Spleen (tissue), 11 donors: ENCODE measurements at regions not wholly inside any gene's neighbourhood (a gene's known extent, or its start where the extent isn't known, plus 50 kb on each side); places are given as distances from the start of the nearest gene placed in this dataset.

ENCODE experiments used
- DNase-seq: peaks from one replicate; pipeline ENCODE4 v3.0.0-alpha.2; 2020
- H3K27ac ChIP-seq, 8 donors: fragments of 200-600 bp; sonication (generic) in 7 of 8; 1 replicate in 4 of 8; 2 replicates in 4 of 8; pipeline versions ENCODE4 v1.5.0 to v1.8.0; 2016 to 2021; ENCODE audit warnings: inconsistent platforms in 4 of 8, mild to moderate bottlenecking in 4 of 8, moderate library complexity in 1 of 8
- H3K27me3 ChIP-seq, 7 donors: fragments of 200-600 bp; sonication (generic) in 6 of 7; replicated peaks in 1 of 7; 1 replicate in 4 of 7; 2 replicates in 3 of 7; pipeline versions ENCODE4 v1.5.0 to v1.8.0; 2016 to 2021; ENCODE audit warnings: inconsistent platforms in 3 of 7, mild to moderate bottlenecking in 1 of 7
- H3K36me3 ChIP-seq, 6 donors: fragments of 200-600 bp; sonication (generic) in 5 of 6; 1 replicate in 4 of 6; 2 replicates in 2 of 6; pipeline versions ENCODE4 v1.5.0 to v1.8.0; 2016 to 2021; ENCODE audit warnings: inconsistent platforms in 2 of 6
- H3K4me1 ChIP-seq, 6 donors: fragments of 200-600 bp; sonication (generic) in 5 of 6; 1 replicate in 3 of 6; 2 replicates in 3 of 6; pipeline versions ENCODE4 v1.5.0 to v1.8.0; 2016 to 2021; ENCODE audit warnings: inconsistent platforms in 3 of 6
- H3K4me3 ChIP-seq, 8 donors: fragments of 200-600 bp; sonication (generic) in 7 of 8; 1 replicate in 4 of 8; 2 replicates in 4 of 8; pipeline versions ENCODE4 v1.5.0 to v1.8.0; 2016 to 2021; ENCODE audit warnings: inconsistent platforms in 4 of 8, mild to moderate bottlenecking in 4 of 8, moderate library complexity in 2 of 8
- H3K9me3 ChIP-seq, 8 donors: fragments of 200-600 bp; sonication (generic) in 7 of 8; 1 replicate in 4 of 8; 2 replicates in 4 of 8; pipeline versions ENCODE4 v1.5.0 to v1.8.0; 2016 to 2021; ENCODE audit warnings: inconsistent platforms in 4 of 8
- CTCF ChIP-seq, 11 experiments: fragments of 200-600 bp in 7 of 11; fragments of 450-650 bp in 4 of 11; sonication (generic) in 4 of 11; IDR thresholded peaks in 8 of 11; conservative IDR thresholded peaks in 3 of 11; 1 replicate in 7 of 11; 2 replicates in 4 of 11; pipeline versions ENCODE4 v1.4.0 to v1.8.0; 2016 to 2021; ENCODE audit warnings: antibody characterized with exemption in 11 of 11, inconsistent platforms in 4 of 11, mild to moderate bottlenecking in 1 of 11
- POLR2A ChIP-seq, 3 donors: fragments of 450-650 bp; IDR thresholded peaks; one replicate each; pipeline ENCODE4 v1.5.1; 2017; ENCODE audit warnings: antibody characterized with exemption in 3 of 3, mild to moderate bottlenecking in 1 of 3
- POLR2AphosphoS5 ChIP-seq, 3 donors: sonication (generic); formaldehyde crosslinking; IDR thresholded peaks; one replicate each; pipeline ENCODE4 v1.5.1; 2017; ENCODE audit warnings: antibody characterized with exemption in 3 of 3
- WGBS, 5 donors: extraction: QIAGEN DNeasy Blood & Tissue Kit in 3 of 5; methylation state at CpG; one replicate each; pipeline versions ENCODE4 v1.1.5 to v1.1.7; 2013 to 2018; 5-methylcytosine and 5-hydroxymethylcytosine counted together
- intact Hi-C: fragments of 100-400 bp; cut with DNase I; formaldehyde crosslinking; loops from one replicate; pipeline ENCODE4 v1.15.0; 2023; ENCODE audit warnings: low total_unique reads
- donor health status: healthy with polysubstance abuse.
- donor health status: DM: no; HTN: no; CAD: no; lungs with moderate emphysema.
- donor health status: DM: no; HTN: no; CAD: no.
- donor health status: Bipolar disorder and iron deficiency.
- donor health status: healthy.
- donor health status: DM: no; HTN: no; CAD: no.
- donor health status: DM: yes; HTN: yes; CAD: no.

GRCh38 chr13:106105153-106105552 lies 430.3 kb downstream of the EFNB2 start:
- H3K36me3 ChIP-seq: no peaks in the 10 kb centered on the region
- intact Hi-C loops: no loop called here
- no peak overlapping the region for H3K27ac ChIP-seq
- no peak for DNase-seq
- 90 to 97% (median 96%) methylated on average over 1 of the region's 1 CpG for WGBS, 5 donors
- no peak for TF ChIP-seq POLR2AphosphoS5 (IDR thresholded peaks at IDR 0.05)
- no peak for TF ChIP-seq POLR2A (IDR thresholded peaks at IDR 0.05)
- no peak for TF ChIP-seq CTCF (IDR thresholded peaks at IDR 0.05 in 8 of 11, conservative IDR thresholded peaks at IDR 0.05 in 3 of 11)
- H3K4me3 ChIP-seq: no peak overlapping the region
- H3K4me1 ChIP-seq: no peaks in the 10 kb centered on the region
- no peaks in the 10 kb centered on the region for H3K9me3 ChIP-seq
- no peaks in the 10 kb centered on the region for H3K27me3 ChIP-seq

- Histone ChIP-seq H3K36me3 (no peaks in the 10 kb centered on the region), H3K9me3 (no peaks in the 10 kb centered on the region), H3K4me3 (no peak overlapping the region), H3K27ac (no peak overlapping the region), H3K4me1 (no peaks in the 10 kb centered on the region), H3K27me3 (no peaks in the 10 kb centered on the region)
- intact Hi-C loops: no loop called here
- TF ChIP-seq CTCF (IDR thresholded peaks at IDR 0.05 in 8 of 11, conservative IDR thresholded peaks at IDR 0.05 in 3 of 11) (no peak), POLR2AphosphoS5 (IDR thresholded peaks at IDR 0.05) (no peak), POLR2A (IDR thresholded peaks at IDR 0.05) (no peak)
- WGBS, 5 donors: 79 to 92% (median 85%) methylated on average over 3 of the region's 3 CpGs
- no peak for DNase-seq
Measured at GRCh38 chr13:106104281-106104901, 431.1 kb downstream of the EFNB2 start.

DNA sequence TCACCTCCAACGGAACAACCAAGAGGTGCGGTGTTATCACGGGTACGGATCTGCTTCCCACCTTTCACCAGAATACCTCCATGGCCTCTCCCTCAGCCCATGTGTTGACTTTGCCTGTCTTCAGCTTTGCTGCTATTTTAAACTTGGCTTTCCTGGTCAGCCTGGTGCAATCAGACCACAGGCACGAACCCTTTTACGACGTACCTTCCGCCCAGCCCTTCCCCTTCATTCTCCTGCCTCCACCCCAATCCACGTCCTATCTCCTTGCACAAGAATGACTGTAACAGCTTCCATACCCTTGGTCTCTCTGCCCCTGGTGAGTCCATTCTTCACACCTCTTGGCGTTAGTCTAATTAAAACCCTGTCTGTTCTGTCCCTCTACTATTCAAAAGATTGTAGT lies 431.7 kb downstream of the EFNB2 start:
- H3K36me3 ChIP-seq: no peaks in the 10 kb centered on the region
- intact Hi-C loops: no loop called here
- WGBS, 5 donors: 90 to 94% (median 93%) methylated on average over 10 of the region's 10 CpGs
- H3K9me3 ChIP-seq: no peaks in the 10 kb centered on the region
- H3K27me3 ChIP-seq: no peaks in the 10 kb centered on the region
- TF ChIP-seq CTCF (IDR thresholded peaks at IDR 0.05 in 8 of 11, conservative IDR thresholded peaks at IDR 0.05 in 3 of 11) (no peak), POLR2AphosphoS5 (IDR thresholded peaks at IDR 0.05) (no peak), POLR2A (IDR thresholded peaks at IDR 0.05) (no peak)
- H3K4me1 ChIP-seq: no peaks in the 10 kb centered on the region
- H3K4me3 ChIP-seq: no peak overlapping the region
- no peak overlapping the region for H3K27ac ChIP-seq
- DNase-seq: no peak

DNA sequence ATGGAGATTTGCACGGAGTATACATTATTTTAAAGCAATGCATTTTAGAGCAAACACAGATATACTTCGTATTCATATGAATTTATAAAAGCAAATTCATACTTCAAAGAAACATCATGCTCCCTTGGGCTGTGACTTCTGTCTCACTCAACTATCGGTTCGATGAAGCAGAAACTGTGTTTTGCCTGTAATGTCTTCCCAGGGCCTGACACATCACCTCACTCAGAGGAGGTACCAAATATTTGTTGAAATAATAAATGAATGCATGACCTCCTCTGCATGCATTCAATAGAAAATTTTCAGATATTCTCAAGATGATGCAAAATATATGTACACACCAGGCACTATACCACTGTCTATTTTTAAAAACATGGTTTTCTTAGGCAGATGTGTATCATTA lies 432.7 kb downstream of the EFNB2 start:
- Histone ChIP-seq H3K4me1 (no peaks in the 10 kb centered on the region), H3K27ac (no peak overlapping the region), H3K4me3 (no peak overlapping the region), H3K9me3 (no peaks in the 10 kb centered on the region), H3K27me3 (no peaks in the 10 kb centered on the region), H3K36me3 (no peaks in the 10 kb centered on the region)
- TF ChIP-seq POLR2A (IDR thresholded peaks at IDR 0.05) (no peak), CTCF (IDR thresholded peaks at IDR 0.05 in 8 of 11, conservative IDR thresholded peaks at IDR 0.05 in 3 of 11) (no peak), POLR2AphosphoS5 (IDR thresholded peaks at IDR 0.05) (no peak)
- WGBS, 5 donors: 91 to 95% (median 94%) methylated on average over 4 of the region's 4 CpGs
- intact Hi-C loops: no loop called here
- no peak for DNase-seq
